Activated naive CD4-positive, alpha-beta T cell treated with anti-CD3 and anti-CD28 coated beads for 36 hours (primary cell): ENCODE measurements at regions not wholly inside any gene's neighbourhood (a gene's known extent, or its start where the extent isn't known, plus 50 kb on each side); places are given as distances from the start of the nearest gene placed in this dataset.

ENCODE experiments used
- CTCF ChIA-PET: fragments of 350-600 bp; sonication (Branson Sonifier 250); formaldehyde crosslinking; loops from one replicate; lab custom pipeline; 2021; ENCODE audit warnings: antibody characterized with exemption; lab: Charles Lee
- DNase-seq: peaks from one replicate; pipeline ENCODE4 v3.0.0-alpha.2; 2020
- H3K27ac Mint-ChIP-seq: one replicate; pipeline ENCODE4 v1.8.0; 2021; ENCODE audit warnings: mild to moderate bottlenecking, mixed read lengths
- H3K27me3 Mint-ChIP-seq: one replicate; pipeline ENCODE4 v1.8.0; 2021; ENCODE audit warnings: low read depth, mixed read lengths
- H3K36me3 Mint-ChIP-seq: one replicate; pipeline ENCODE4 v1.8.0; 2021; ENCODE audit warnings: low read depth, mixed read lengths
- H3K4me1 Mint-ChIP-seq: one replicate; pipeline ENCODE4 v1.8.0; 2021; ENCODE audit warnings: low read depth, mixed read lengths
- H3K4me3 Mint-ChIP-seq: one replicate; pipeline ENCODE4 v1.8.0; 2021; ENCODE audit warnings: mild to moderate bottlenecking, moderate library complexity, mixed read lengths
- H3K9me3 Mint-ChIP-seq: one replicate; pipeline ENCODE4 v1.8.0; 2021; ENCODE audit warnings: mixed read lengths
- intact Hi-C: fragments of 100-400 bp; cut with micrococcal nuclease; formaldehyde crosslinking; loops from one replicate; pipeline ENCODE4 v1.15.1; 2023

- H3K9me3 Mint-ChIP-seq = no peaks in the 10 kb centered on the region
- no peak for DNase-seq
- no peaks in the 10 kb centered on the region for H3K36me3 Mint-ChIP-seq
- H3K4me3 Mint-ChIP-seq = no peak overlapping the region
- H3K4me1 Mint-ChIP-seq = no peaks in the 10 kb centered on the region
- peaks cover 2% of the 10 kb centered on the region for H3K27me3 Mint-ChIP-seq
- H3K27ac Mint-ChIP-seq = no peak overlapping the region
- intact Hi-C loops = no loop called here
- CTCF ChIA-PET = no interaction called here
Measured at GRCh38 chr2:180327185-180327584, 320.1 kb upstream of the CWC22 start.

GRCh38 chr2:180325416-180326120 is 318.5 kb upstream of the CWC22 start:
- no peaks in the 10 kb centered on the region for H3K36me3 Mint-ChIP-seq
- H3K4me3 Mint-ChIP-seq = no peak overlapping the region
- CTCF ChIA-PET = no interaction called here

GRCh38 chr2:180324182-180324581 is 317.1 kb upstream of the CWC22 start:
- Mint-ChIP-seq H3K9me3 (no peaks in the 10 kb centered on the region), H3K27me3 (peaks cover 4% of the 10 kb centered on the region), H3K36me3 (no peaks in the 10 kb centered on the region), H3K27ac (no peak overlapping the region), H3K4me1 (no peaks in the 10 kb centered on the region), H3K4me3 (no peak overlapping the region)
- CTCF ChIA-PET = no interaction called here
- intact Hi-C loops = no loop called here
- DNase-seq = no peak

More at GRCh38 chr2:180325416-180326120, 318.5 kb upstream of the CWC22 start:
- Mint-ChIP-seq H3K9me3 (no peaks in the 10 kb centered on the region), H3K4me1 (no peaks in the 10 kb centered on the region), H3K27ac (no peak overlapping the region), H3K27me3 (peaks cover 4% of the 10 kb centered on the region)
- intact Hi-C loops = no loop called here
- no peak for DNase-seq

GRCh38 chr2:180322781-180323180 is 315.7 kb upstream of the CWC22 start:
- Mint-ChIP-seq H3K27me3 (peaks cover 4% of the 10 kb centered on the region), H3K4me3 (no peak overlapping the region), H3K36me3 (no peaks in the 10 kb centered on the region), H3K9me3 (no peaks in the 10 kb centered on the region), H3K27ac (no peak overlapping the region), H3K4me1 (no peaks in the 10 kb centered on the region)
- CTCF ChIA-PET = no interaction called here
- DNase-seq = no peak
- intact Hi-C loops = no loop called here

GRCh38 chr2:180319586-180320405 is 312.7 kb upstream of the CWC22 start:
- DNase-seq = no peak
- Mint-ChIP-seq H3K27me3 (peaks cover 1% of the 10 kb centered on the region), H3K27ac (no peak overlapping the region), H3K4me3 (no peak overlapping the region), H3K9me3 (peaks cover 2% of the 10 kb centered on the region), H3K4me1 (no peaks in the 10 kb centered on the region), H3K36me3 (no peaks in the 10 kb centered on the region)
- CTCF ChIA-PET = no interaction called here
- intact Hi-C loops = no loop called here

GRCh38 chr2:180314086-180314485 is 307.0 kb upstream of the CWC22 start:
- Mint-ChIP-seq H3K27ac (no peak overlapping the region), H3K27me3 (no peaks in the 10 kb centered on the region), H3K4me1 (no peaks in the 10 kb centered on the region), H3K9me3 (peaks cover 2% of the 10 kb centered on the region), H3K36me3 (no peaks in the 10 kb centered on the region), H3K4me3 (no peak overlapping the region)
- CTCF ChIA-PET = interaction anchor here (0.6 to 0.7 kb wide), 3 partner anchors 226 to 408 kb away, joined by 3 to 5 read pairs (median 4); no protein-coding TSS in a partner anchor
- no peak for DNase-seq
- intact Hi-C loops = no loop called here

- H3K27ac Mint-ChIP-seq = no peak overlapping the region
- intact Hi-C loops = no loop called here
- peaks cover 2% of the 10 kb centered on the region for H3K9me3 Mint-ChIP-seq
- H3K4me1 Mint-ChIP-seq = no peaks in the 10 kb centered on the region
- CTCF ChIA-PET = no interaction called here
- no peaks in the 10 kb centered on the region for H3K36me3 Mint-ChIP-seq
- no peak for DNase-seq
- H3K4me3 Mint-ChIP-seq = no peak overlapping the region
- H3K27me3 Mint-ChIP-seq = no peaks in the 10 kb centered on the region
Measured at GRCh38 chr2:180312542-180312941, 305.4 kb upstream of the CWC22 start.

GRCh38 chr2:180307096-180307495 is 300.0 kb upstream of the CWC22 start:
- H3K27ac Mint-ChIP-seq = no peak overlapping the region
- no peaks in the 10 kb centered on the region for H3K36me3 Mint-ChIP-seq
- no peak overlapping the region for H3K4me3 Mint-ChIP-seq
- no peaks in the 10 kb centered on the region for H3K27me3 Mint-ChIP-seq
- CTCF ChIA-PET = no interaction called here
- intact Hi-C loops = no loop called here
- H3K4me1 Mint-ChIP-seq = no peaks in the 10 kb centered on the region
- DNase-seq = no peak
- H3K9me3 Mint-ChIP-seq = no peaks in the 10 kb centered on the region

- H3K4me3 Mint-ChIP-seq = no peak overlapping the region
- CTCF ChIA-PET = no interaction called here
- H3K4me1 Mint-ChIP-seq = no peaks in the 10 kb centered on the region
- no peak for DNase-seq
- H3K27me3 Mint-ChIP-seq = no peaks in the 10 kb centered on the region
- H3K36me3 Mint-ChIP-seq = no peaks in the 10 kb centered on the region
- H3K9me3 Mint-ChIP-seq = no peaks in the 10 kb centered on the region
- no peak overlapping the region for H3K27ac Mint-ChIP-seq
- intact Hi-C loops = no loop called here
Measured at GRCh38 chr2:180306346-180306745, 299.2 kb upstream of the CWC22 start.

- no peak overlapping the region for H3K4me3 Mint-ChIP-seq
- H3K27ac Mint-ChIP-seq = no peak overlapping the region
- no peaks in the 10 kb centered on the region for H3K27me3 Mint-ChIP-seq
- DNase-seq = no peak
- no peaks in the 10 kb centered on the region for H3K4me1 Mint-ChIP-seq
- H3K36me3 Mint-ChIP-seq = no peaks in the 10 kb centered on the region
- intact Hi-C loops = no loop called here
- CTCF ChIA-PET = no interaction called here
- H3K9me3 Mint-ChIP-seq = no peaks in the 10 kb centered on the region
Measured at GRCh38 chr2:180291552-180292421, 284.7 kb upstream of the CWC22 start.

GRCh38 chr2:180291060-180291459 is 284.0 kb upstream of the CWC22 start:
- CTCF ChIA-PET = no interaction called here
- no peaks in the 10 kb centered on the region for H3K4me1 Mint-ChIP-seq
- H3K9me3 Mint-ChIP-seq = no peaks in the 10 kb centered on the region
- H3K27ac Mint-ChIP-seq = no peak overlapping the region
- no peak for DNase-seq
- H3K27me3 Mint-ChIP-seq = no peaks in the 10 kb centered on the region
- no peaks in the 10 kb centered on the region for H3K36me3 Mint-ChIP-seq
- no peak overlapping the region for H3K4me3 Mint-ChIP-seq
- intact Hi-C loops = no loop called here

- no peak overlapping the region for H3K27ac Mint-ChIP-seq
- no peaks in the 10 kb centered on the region for H3K27me3 Mint-ChIP-seq
- H3K4me3 Mint-ChIP-seq = no peak overlapping the region
- no peak for DNase-seq
- CTCF ChIA-PET = no interaction called here
- no peaks in the 10 kb centered on the region for H3K9me3 Mint-ChIP-seq
- H3K4me1 Mint-ChIP-seq = no peaks in the 10 kb centered on the region
- no peaks in the 10 kb centered on the region for H3K36me3 Mint-ChIP-seq
- intact Hi-C loops = no loop called here
Measured at GRCh38 chr2:180289627-180290026, 282.5 kb upstream of the CWC22 start.
